GM21423 (cell line): ENCODE measurements at regions not wholly inside any gene's neighbourhood (a gene's known extent, or its start where the extent isn't known, plus 50 kb on each side); places are given as distances from the start of the nearest gene placed in this dataset.

Experiments
- ATAC-seq: cut with Tn5 transposase; IDR thresholded peaks from one replicate; pipeline ENCODE4 v1.9.1; 2021; ENCODE audit warnings: mild to moderate bottlenecking, moderate library complexity; ENCODE audit not compliant: unreplicated experiment

DNA sequence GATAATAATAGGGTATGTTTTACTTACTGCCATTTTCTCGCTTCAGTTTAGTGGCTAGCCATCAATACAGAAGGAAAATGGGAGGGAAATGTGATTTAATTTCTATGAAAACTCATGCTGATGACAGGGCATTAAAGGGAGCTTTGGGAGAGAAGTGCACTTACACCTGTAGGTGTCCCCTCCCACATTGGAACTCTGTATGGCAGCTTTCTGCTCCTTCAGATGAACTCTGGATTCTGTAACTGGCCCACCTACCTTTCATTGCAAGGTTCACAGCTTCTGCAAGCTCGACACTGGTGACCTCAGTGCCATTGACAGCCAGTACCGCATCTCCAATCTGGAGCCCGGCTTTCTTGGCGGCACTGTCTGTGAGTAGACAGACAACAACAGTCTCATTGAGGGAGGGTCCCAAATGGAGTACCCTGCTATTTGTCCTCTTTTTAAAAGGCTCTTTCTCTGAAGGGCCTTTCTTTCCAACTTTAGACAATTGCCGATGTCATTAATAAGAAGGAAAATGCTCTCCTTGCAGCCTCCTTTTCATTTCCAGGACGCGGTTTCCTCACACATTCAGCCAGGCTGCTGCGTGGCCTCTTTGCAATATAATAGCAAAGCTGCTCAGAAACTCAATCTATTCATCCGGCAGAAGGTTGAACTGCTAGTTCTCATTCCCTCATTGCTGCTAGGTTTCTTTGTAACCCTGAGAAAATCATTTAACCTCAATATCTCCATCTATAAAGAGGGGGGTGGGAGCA is 63.6 kb downstream of the NUDT12 start:
- no peak for ATAC-seq

DNA sequence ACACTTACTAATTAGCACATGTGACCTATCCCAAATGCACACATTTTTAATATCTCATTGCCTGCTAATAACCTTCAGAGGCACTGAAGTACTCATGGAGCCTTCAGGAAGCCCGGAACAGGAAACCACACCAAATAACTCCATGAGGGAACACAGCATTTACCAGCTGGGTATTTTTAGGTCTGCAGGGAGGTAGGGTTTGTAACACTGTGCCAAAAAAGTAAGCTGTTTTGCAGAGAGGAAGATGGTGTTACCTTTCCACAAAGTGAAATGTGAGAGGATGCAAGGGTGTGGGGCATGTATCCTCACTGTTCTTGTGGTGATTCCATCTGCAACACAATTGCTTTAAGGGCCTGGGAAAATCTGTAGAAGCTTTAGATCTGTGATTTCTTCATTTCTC is 64.4 kb downstream of the NUDT12 start:
- no peak for ATAC-seq

DNA sequence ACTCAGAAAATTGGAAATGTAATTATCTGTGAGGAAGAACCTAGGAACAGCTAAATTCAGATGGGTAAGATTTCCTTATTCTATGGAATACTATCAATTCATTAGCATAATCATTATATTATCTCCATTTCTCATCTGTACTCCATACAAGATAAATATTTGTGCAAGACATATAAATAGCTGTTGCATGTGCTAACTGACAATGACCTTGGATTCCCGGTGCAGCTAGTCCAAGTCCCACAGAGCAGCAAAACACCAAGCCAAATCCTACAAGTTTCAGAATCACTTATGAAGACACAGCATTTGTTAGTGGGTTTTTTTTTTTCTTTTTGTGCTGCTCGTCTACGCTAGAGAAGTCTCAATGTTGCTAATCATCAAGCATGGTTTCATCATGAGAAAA is 64.8 kb downstream of the NUDT12 start:
- ATAC-seq: no peak

DNA sequence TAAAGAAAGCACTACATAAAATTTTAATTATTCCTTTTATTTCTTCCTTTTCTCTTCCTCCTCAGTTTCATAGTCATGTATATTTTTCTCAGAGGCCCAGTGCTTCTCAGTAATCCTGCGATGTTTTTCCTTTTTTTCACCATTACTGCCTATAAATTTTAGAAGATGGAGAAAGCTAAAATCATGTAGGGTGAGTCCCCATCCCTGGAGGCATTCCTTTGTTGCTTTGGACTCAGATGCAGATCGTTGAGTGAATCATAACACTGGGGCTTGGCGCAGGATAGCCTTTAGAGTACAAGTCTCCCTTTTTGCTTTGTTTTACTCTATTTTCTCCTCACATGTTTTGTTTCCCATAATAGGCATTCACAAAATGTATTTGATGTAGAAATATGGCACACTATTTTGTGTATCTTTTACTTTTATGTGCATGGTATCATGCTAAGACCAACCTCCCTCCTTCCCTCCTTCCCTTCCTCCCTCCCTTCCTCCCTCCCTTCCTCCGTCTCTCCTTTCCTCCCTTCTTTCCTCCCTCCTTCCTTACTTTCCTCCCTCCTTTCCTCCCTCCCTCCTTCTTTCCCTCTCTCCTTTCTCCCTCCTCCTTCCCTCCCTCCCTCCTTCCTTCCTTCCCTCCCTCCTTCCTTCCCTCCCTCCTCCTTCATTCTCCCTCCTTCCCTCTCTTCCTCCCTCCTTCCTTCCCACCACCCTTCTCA is 72.4 kb downstream of the NUDT12 start:
- no peak for ATAC-seq

DNA sequence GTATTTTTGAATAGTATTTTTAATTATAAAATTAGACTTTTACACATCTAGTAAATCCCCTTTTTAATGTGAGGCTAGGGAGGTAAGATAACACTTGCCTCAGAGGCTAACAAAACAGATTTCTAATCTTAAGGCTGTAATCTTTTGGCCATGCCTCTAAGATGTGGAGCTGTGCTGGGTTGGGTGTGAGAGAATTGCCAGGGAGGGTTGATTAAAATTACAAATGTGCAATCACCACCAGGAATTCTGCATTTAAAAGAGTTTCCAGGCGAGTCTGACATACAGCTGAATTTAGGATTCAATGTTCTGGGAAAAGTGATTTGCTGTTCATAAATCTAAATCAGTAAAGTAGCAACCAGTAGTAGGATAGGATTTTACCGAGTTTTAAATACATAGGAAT is 73.3 kb downstream of the NUDT12 start:
- no peak for ATAC-seq

DNA sequence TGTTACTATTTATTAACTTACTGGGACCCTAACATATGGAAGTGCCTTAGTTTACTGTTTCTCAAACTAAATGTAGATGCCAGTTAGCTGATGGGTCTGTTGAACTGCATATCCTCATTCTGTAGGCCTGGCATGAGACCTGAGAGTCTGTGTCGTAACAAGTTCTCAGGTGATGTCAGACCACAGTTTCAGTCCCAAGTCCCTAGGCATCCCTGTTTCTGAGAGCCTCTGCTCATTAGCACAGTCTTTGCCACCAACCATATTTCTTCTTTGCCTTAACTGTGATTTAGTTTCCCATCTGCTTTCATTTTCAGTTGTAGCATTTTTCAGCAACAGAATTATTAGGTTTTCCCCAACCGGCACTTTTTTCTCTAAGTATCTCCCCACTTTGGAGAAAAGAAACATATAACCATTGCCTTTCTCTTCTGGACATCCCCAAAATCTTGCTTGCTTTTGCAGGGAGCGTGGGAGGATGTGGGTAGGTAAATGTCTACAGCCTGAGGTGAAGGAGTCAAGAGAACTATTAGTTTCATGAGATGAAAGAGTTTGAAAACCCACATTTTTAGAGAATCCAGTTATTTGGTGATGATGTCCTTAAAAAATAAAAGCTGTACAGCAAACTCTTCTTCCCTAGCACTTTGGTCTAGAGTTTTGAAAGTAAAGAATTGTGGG is 74.6 kb downstream of the NUDT12 start:
- peak; percentile 64 for ATAC-seq

DNA sequence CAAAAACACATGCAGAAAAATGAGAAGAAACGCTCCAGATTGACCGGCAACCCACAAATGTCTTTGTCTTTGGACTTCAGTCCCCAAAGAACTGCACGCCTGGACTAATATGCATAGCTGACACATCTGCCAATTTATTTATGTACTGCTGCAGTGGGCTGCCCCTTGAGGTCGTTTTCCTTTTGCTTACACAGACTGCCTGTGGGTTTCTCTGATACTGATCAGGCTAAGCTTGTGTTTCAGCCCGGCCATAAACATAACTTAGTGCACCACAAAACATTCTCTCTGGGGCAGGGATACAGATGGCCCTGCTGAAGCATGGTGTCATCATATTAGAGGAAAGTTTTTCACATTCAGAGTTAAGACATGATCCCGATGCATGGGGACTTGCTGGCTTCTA is 75.4 kb downstream of the NUDT12 start:
- ATAC-seq: no peak

DNA sequence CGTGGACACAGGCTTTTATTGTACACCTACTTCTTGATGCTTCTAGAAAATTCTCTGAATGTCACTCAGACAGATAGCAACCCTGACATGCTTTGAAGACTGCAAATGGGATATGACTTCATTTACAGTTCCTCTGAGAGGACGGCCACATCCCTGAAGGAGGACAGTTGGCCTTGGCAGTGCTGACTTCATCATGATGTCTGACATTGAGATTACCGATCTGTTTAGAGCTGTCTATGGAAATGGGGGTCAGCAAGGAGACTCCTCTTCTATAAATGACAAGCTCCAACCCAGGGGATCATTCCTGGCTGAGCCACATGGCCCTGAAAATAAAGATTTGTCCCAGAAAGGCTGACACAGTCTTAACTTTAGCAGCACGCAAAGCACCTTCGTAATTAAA is 75.8 kb downstream of the NUDT12 start:
- no peak for ATAC-seq

DNA sequence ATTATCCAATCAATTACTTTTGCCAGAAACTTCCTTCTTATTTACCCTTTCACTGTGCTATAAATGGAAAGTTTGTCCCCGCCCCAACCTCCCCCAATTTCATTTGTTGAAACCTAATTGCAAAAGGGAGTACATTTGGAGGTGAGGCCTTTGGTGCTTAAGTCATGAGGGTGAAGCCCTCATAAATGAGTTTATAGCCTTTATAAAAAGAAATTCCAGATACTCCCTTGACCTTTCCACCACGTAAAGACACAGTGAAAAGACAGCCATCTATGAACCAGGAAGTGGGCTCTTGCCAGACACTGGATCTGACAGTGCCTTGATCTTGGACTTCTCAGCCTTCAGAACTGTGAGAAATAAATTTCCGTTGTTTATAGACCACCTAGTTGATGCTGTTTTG is 82.3 kb downstream of the NUDT12 start:
- ATAC-seq: no peak

DNA sequence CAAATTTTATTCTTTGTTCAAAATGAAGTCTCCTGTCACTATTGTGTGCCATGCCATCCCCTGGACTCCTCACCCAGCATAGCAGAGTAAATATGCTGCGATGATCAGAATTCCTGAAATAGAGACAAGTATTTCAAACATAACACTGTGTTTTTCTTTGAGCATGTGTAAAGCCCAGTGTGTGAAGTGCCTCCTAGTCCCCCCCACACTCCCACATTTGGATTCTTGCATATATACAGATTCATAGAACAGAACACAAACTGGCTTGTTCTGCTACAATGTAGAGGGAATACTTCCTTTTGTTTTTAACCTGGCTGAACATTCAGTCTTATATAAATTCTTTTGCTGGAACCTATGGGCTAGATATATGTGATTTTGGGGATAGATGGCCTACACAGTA is 84.9 kb downstream of the NUDT12 start:
- no peak for ATAC-seq

DNA sequence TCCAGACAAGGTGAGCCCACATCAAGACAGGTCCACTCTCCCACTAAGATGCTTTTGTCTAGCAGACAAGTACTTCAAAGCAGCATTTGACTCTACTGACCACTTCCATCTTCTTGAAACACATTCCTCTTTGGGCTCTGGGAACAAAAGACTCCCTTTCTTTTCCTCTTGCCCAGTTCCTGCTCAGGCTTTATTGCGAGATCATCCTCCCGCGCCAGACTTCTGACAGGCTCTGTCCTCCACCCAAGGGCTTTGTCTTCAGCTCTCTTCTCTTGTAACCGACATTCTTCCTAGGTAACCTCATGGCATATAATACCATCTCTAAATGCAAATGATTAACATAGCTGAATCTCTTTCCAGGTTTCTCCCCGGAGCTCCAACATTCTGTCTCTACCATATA is 85.8 kb downstream of the NUDT12 start:
- no peak for ATAC-seq

DNA sequence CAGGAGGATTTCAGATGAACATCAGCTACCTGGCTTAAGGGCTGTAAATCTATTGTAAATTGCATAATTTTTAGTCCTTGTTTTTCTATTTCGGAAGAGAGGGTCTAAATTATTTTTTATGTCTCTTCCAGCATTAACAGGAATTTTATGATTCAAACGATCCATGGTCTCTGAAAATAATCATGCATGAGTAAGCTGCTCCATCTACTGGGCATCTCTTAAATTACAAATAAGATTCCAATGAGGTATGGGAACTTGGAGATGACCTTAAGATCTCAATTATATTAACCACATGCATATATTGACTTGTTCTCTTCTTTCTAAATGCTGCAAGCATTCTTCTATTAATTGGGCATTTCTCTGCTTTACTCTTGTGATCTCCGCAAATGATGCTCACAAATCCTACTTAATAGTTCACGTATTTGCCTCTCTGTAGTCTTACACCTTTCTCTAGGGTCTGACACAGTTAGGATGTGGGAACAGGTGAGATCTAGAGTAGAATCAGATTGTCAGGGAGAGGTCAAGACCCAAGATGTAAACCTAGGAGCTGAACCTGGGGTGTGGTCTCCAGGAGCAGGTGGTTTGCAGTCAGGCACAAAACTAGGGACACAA is 86.9 kb downstream of the NUDT12 start:
- ATAC-seq: peak; percentile 71

DNA sequence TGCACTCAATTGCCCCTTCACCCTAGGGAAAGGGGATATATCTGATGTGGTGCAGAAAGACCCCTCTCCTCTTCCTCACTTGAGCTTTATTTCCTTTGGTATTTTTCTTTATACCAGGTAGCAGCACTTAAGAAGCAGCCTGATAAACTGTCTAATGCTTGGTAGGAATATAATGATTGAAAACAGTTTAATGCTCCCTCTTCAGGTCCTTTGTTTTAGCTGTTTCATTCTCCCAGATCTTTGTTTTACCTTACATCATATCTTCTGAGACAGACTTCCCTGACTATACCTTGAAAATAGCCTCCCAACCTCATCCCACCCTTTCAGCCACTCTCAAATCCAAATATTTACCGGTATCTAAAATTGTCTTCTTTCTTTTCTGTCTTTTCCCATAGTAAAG is 87.9 kb downstream of the NUDT12 start:
- ATAC-seq: no peak

DNA sequence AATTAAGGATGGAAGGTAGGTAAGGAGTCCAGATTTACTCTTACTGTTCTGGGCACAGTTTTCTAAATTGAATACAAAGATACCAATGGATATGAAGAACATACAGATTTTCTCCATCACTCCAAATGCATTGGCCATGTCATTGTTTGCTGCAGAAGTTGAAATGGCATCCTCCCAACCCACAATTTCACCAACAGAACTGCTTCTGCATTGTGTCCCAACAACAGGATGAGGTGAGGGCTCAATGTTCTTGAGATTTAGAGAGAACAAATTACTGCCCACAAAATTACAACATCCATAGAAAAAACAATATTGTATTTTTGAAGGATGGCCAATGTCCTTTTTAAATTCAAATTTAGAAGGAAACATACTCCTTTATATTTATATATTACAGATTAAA is 88.9 kb downstream of the NUDT12 start:
- ATAC-seq: no peak

DNA sequence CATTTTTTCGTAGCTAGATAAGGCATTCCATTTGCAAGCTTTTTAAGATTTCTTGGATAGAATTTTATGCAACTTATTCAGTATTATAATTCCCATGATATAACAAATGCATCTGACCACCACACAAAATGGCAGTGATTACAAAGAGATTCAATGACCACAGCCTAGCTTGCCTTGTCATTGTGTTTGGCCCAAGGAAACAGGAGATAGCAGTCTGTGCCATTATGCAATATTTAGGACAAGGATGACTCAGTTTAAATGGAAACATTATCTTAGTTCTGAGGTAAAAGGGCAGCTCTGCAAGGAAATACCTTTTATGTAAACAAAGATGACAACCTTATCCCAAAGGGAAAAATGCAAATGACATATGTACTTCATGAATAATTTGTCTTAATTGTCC is 89.8 kb downstream of the NUDT12 start:
- no peak for ATAC-seq

DNA sequence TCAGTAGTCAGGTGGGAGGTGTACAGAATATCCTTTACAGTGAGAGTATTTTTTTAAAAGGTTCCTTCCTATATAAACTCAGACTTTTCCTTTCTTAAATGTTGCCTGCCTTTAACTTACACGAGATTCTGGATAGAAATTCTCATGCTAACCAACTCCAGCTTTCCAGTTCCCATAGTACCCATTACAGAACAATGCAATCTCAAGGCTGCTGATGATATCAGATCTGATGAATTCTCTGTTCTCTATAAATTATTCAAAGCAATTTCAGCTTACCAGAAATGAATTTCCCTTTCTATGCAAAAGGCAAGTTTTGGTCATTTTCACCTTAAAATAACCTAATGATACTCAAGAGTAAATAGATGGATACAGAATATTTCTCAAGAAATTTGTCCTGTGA is 90.3 kb downstream of the NUDT12 start:
- ATAC-seq: no peak

DNA sequence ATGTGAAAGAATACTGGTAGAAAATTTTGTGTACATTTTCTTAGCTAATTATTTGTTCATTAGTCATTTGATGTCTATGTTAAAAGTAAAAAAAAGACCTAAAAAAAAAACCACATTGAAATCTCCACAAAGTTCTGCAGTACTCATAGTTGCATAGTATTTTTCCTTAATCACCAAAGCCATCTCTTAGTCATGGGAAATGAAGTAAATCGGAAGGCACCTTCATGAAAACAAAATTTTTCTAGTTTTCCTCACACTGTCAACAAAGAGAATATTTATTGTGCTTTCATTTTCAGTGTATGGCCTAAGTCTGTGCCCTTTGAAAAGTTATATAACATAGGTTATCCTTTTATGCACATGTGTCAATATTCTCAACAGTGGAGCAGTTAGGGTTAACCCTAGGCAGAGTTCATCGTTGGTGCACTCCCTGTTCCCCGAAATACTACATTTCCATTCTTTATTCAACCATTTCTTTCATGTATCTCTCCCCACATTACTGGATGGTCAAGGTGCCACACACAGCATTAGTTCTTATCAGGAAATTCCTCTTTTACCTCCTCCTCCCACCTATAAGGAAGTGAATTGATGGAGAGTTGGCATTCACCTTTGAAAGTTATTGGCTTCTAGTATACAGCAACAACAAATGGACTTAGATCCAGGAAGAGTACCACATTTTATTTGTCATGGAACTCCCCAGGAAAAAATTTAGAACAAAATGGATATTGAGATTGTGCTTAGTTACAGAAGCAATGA is 93.1 kb downstream of the NUDT12 start:
- ATAC-seq: no peak

DNA sequence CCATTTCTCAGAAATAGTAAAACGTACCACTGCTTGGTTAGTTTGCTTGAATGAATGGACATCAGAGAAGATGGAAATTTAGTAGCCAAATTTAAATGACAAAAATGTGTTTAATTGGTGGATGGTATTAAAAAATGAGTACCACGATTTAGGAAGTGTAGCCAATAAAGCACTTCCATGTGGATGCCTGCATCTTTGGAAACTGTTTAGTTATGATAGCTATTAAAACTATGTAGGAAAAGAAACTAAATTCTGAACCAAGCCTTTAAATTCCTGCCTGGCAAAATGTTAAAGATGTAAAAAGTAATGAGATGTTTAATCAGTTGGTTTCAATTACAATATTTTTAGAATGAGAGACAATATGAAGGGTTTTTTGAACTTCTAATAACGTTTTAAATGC is 94.8 kb downstream of the NUDT12 start:
- ATAC-seq: no peak

DNA sequence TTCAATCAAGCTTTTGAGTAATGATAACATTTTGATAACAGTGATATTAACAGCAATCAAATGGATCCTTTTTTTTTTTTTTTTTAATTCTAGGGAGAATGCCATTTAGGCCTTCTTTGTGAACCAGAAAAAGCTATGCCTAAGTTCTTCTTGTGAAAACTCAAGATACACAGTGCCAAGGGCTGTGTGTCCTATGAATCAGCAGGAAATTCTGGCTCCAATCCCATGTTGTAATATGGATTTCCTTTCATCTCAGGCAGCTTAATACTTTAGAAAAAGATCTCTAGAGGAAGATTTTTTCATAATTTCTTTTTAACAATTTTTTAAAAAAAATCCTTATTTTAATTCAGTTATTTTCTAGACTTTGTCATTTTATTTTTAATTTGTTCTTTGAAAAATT is 96.1 kb downstream of the NUDT12 start:
- ATAC-seq: no peak

DNA sequence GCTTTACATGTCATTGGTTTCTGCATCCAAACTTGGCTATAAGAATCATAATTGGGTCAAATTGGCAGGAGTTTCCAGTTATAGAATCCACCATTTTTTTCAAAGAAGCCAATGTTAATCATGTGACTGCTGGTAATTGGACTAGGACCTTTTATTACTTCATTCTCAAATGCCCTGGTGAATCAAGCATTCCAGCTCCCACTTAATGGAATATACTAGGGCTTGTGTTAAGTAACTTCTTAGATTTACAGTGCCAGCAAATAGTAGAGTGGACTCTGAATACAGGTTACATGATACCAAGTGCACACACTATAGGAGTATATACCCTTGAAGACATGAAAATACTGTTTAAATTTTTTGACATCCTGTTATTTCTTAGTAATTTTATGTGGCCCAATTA is 96.7 kb downstream of the NUDT12 start:
- no peak for ATAC-seq

DNA sequence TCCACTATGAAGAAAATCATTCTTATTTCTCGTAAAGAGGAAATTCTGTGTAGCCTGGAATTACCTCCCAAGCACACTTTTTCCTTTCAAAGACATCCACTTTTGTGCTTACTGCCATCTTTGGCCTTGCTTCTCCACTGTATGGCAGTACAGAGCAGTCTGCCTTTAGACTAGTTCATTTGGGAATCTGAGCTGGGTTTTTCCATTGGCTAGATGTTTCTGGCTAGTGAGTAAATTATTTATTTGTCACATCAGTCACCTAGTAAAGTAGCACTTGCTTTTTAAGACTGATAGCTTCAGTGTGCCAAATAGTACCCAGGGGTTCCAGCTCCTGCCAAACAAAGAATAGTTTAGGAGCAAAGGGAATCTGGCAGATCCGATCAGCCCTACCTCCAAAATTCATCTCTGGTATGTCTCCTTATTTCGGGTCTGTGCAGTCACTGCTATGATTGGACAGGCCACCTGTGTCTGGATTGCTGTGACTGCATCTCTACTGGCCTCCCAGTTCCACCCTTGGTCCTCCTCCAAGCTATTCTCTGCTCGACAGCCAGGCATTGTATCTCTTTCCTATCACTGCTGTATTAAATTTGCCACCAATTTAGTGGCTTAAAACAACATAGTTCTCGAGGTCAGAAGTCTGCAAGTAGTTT is 97.6 kb downstream of the NUDT12 start:
- ATAC-seq: no peak
